ENCODE measurements at regions not wholly inside any gene's neighbourhood (a gene's known extent, or its start where the extent isn't known, plus 50 kb on each side); places are given as distances from the start of the nearest gene placed in this dataset.

GRCh38 chr16:72646615-72647014 lies 401.3 kb downstream of the ZFHX3 start:
- no peak for TF ChIP-seq CTCF (conservative IDR thresholded peaks at IDR 0.05)
- TF ChIP-seq ZFX (IDR thresholded peaks at IDR 0.05), result no peak

Data from C4-2B (cell line).